ENCODE measurements at regions not wholly inside any gene's neighbourhood (a gene's known extent, or its start where the extent isn't known, plus 50 kb on each side); places are given as distances from the start of the nearest gene placed in this dataset.

DNA sequence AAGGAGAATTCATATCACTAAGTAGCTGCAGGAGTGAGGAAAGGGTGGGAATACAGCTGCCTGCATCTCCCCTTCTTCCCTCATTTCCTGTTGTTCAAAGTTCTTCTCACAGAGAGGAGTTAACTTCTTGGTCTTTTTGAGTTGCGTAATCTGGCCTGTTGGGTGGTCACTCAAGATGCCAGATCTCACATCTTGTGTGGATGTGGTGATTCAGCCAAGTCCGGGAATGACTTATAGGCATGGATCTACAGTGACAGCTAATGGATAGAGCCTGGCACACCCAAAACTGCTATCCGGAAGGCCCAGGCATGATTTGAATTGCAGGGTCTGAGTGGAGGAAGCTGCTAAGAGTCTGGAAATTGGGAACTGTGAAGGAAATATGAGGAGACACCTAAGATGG lies 100.2 kb upstream of the SLC35B3 start:
- Mint-ChIP-seq H3K9me3 (no peaks in the 10 kb centered on the region), H3K27me3 (no peaks in the 10 kb centered on the region), H3K4me3 (no peak overlapping the region), H3K27ac (no peak overlapping the region), H3K36me3 (ENCODE audit: low read depth) (no peaks in the 10 kb centered on the region), H3K4me1 (no peaks in the 10 kb centered on the region)
- ChIA-PET POLR2A (no interaction called here), CTCF (no interaction called here)
- DNase-seq = no peak

DNA sequence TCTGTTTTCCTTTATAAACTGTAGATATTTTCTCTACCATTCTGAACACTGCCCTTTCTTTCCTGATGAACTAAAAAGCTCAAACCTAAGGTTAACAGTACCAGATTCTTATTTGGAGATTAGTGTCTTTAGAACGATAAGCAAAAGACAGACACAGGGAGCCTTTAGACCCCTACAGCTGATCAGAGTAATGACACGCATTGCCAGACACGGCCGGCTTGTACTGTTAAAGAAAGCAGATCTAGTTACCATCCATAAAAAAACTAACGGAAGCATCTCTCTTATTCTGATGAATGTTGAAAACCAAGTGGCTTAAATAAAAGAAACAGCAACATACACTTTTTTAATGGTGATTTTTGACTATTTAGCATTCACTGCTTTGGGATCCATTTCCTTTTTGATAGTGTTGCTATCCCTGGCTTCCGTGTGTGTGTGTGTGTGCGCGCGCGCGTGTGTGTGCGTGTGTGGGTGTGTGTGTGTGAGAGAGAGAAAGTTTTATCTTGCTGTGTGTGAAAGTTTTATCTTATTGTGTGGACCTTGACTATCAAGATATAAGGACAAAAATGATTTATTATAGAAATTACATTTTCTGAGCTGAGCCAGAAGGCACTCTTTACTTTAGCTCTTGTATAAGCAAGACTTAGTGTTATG lies 95.6 kb upstream of the SLC35B3 start:
- no peaks in the 10 kb centered on the region for H3K27me3 Mint-ChIP-seq
- DNase-seq = no peak
- no peak overlapping the region for H3K4me3 Mint-ChIP-seq
- H3K4me1 Mint-ChIP-seq = no peaks in the 10 kb centered on the region
- POLR2A ChIA-PET = no interaction called here
- H3K27ac Mint-ChIP-seq = no peak overlapping the region
- no peaks in the 10 kb centered on the region for H3K9me3 Mint-ChIP-seq
- CTCF ChIA-PET = no interaction called here
- no peaks in the 10 kb centered on the region for H3K36me3 Mint-ChIP-seq (ENCODE audit: low read depth)

DNA sequence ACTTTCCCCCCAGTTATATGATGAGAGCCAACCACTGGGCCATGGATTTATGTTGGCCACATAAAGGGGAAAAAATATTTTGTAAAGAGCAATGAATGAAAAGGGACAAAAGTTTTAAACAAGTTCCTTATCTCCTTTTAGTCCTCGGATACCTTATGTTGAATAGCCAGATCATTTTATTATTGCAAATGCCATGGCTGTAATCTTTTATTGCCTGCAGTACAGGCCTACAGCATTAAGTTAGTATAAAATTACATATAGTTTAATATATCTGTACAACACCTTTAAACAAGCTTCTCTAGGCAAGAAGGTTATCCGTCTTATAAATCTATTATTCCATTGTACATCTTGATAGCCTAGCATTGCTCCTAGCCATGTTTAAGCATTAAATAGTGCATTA lies 93.9 kb upstream of the SLC35B3 start:
- H3K27ac Mint-ChIP-seq = no peak overlapping the region
- no peaks in the 10 kb centered on the region for H3K4me1 Mint-ChIP-seq
- ChIA-PET POLR2A (no interaction called here), CTCF (no interaction called here)
- no peaks in the 10 kb centered on the region for H3K27me3 Mint-ChIP-seq
- no peaks in the 10 kb centered on the region for H3K9me3 Mint-ChIP-seq
- no peak for DNase-seq
- no peaks in the 10 kb centered on the region for H3K36me3 Mint-ChIP-seq (ENCODE audit: low read depth)
- no peak overlapping the region for H3K4me3 Mint-ChIP-seq

- no peak overlapping the region for H3K27ac Mint-ChIP-seq
- ChIA-PET POLR2A (no interaction called here), CTCF (no interaction called here)
- DNase-seq = no peak
- no peaks in the 10 kb centered on the region for H3K9me3 Mint-ChIP-seq
- no peaks in the 10 kb centered on the region for H3K27me3 Mint-ChIP-seq
- no peaks in the 10 kb centered on the region for H3K4me1 Mint-ChIP-seq
- no peaks in the 10 kb centered on the region for H3K36me3 Mint-ChIP-seq (ENCODE audit: low read depth)
- H3K4me3 Mint-ChIP-seq = no peak overlapping the region
Observed at GRCh38 chr6:8527818-8528217, 92.5 kb upstream of the SLC35B3 start.

DNA sequence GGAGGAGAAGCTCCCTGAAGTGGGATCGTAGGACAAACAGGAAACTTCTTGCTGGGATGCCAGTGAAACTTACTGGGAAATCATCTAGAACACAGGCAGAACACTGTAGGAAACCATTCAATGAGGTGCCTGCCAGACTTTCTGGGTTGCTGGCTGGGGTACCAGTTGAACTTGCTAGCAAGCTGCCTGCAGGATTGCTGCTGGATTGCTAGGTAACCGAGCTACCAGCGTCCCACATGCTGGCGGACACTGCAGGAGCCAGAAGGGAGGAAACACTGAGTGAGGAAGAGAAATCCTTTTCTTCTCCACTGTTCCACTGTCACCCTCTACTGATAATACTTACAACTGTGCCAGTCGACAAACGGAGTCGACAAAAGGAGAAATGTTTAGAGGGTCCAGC lies 91.3 kb upstream of the SLC35B3 start:
- Mint-ChIP-seq H3K9me3 (no peaks in the 10 kb centered on the region), H3K27me3 (no peaks in the 10 kb centered on the region), H3K27ac (no peak overlapping the region), H3K4me3 (no peak overlapping the region), H3K36me3 (ENCODE audit: low read depth) (no peaks in the 10 kb centered on the region), H3K4me1 (no peaks in the 10 kb centered on the region)
- no peak for DNase-seq
- ChIA-PET CTCF (no interaction called here), POLR2A (no interaction called here)

DNA sequence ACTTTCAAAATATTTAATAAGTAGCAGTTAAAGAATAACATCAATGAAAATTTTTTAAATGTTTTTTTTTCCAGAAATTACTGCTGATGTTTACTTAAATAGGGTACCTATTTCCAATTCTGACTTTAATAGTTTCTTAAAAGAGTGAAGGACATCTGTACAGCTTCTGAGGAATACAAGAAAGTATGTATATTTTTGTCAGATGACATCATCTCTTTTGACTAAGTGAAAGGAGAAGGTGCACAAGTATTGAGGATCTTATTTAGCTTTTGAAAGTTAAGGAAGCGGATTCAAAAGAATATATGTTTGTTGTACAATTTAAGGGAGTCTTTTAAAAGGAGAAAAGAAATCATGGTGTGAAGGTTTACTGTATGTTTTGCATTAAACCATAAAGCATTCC lies 90.0 kb upstream of the SLC35B3 start:
- Mint-ChIP-seq H3K36me3 (ENCODE audit: low read depth) (no peaks in the 10 kb centered on the region), H3K27me3 (no peaks in the 10 kb centered on the region), H3K9me3 (no peaks in the 10 kb centered on the region), H3K27ac (no peak overlapping the region), H3K4me1 (no peaks in the 10 kb centered on the region), H3K4me3 (no peak overlapping the region)
- CTCF ChIA-PET = no interaction called here
- no peak for DNase-seq
- POLR2A ChIA-PET = no interaction called here

DNA sequence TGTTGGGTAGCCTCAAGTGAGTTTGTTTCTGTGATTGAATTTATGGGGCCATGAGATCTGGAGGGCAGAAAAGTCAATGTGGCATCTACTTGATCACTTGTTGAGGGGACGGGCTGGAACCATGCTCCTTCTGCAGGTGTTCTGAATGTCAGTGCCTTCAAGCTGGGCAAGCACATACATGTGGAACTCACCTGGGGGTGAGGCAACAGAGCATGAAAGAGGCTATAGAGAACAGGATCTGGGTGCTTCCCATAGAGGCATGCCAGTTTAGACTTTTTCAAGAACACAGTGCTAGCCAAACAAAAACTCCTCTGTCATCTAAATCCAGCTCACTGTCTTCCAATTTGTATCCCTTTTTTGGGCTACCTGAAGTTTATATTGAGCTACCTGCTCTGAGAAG lies 77.8 kb upstream of the SLC35B3 start:
- DNase-seq = no peak
- H3K4me1 Mint-ChIP-seq = no peaks in the 10 kb centered on the region
- CTCF ChIA-PET = interaction anchor here (0.5 kb wide), 1 partner anchor 155 kb away, joined by 5 read pairs; no protein-coding TSS in a partner anchor
- POLR2A ChIA-PET = no interaction called here
- no peaks in the 10 kb centered on the region for H3K9me3 Mint-ChIP-seq
- no peaks in the 10 kb centered on the region for H3K27me3 Mint-ChIP-seq
- no peak overlapping the region for H3K27ac Mint-ChIP-seq
- H3K4me3 Mint-ChIP-seq = no peak overlapping the region
- H3K36me3 Mint-ChIP-seq (ENCODE audit: low read depth) = no peaks in the 10 kb centered on the region

- Mint-ChIP-seq H3K36me3 (ENCODE audit: low read depth) (no peaks in the 10 kb centered on the region), H3K4me1 (no peaks in the 10 kb centered on the region), H3K27me3 (no peaks in the 10 kb centered on the region), H3K4me3 (no peak overlapping the region), H3K9me3 (no peaks in the 10 kb centered on the region), H3K27ac (no peak overlapping the region)
- POLR2A ChIA-PET = no interaction called here
- DNase-seq = no peak
- CTCF ChIA-PET = no interaction called here
Observed at GRCh38 chr6:8507286-8507685, 71.9 kb upstream of the SLC35B3 start.

DNA sequence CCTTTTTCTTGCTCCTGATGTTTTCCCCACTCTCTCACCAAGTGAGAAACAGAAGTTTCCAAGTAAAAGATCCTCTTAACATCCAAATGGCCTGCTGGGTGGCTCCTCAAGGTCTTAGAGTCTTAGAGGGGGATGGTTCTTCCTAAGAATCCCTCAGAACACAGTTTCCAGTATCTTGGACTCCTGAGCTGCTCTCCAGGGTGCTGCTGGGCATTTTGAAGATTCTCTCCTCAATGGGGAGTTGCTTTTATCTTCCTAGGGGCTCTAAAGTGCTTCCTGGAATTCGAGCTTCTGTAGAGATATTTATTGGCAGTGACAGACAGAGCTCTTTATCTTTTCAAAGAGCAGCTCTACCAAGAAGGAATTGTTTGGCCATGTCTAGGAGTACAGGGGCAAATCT lies 70.8 kb upstream of the SLC35B3 start:
- H3K36me3 Mint-ChIP-seq (ENCODE audit: low read depth) = no peaks in the 10 kb centered on the region
- ChIA-PET POLR2A (no interaction called here), CTCF (no interaction called here)
- H3K9me3 Mint-ChIP-seq = no peaks in the 10 kb centered on the region
- H3K4me3 Mint-ChIP-seq = no peak overlapping the region
- H3K4me1 Mint-ChIP-seq = no peaks in the 10 kb centered on the region
- no peak overlapping the region for H3K27ac Mint-ChIP-seq
- H3K27me3 Mint-ChIP-seq = no peaks in the 10 kb centered on the region
- no peak for DNase-seq

GRCh38 chr6:8499540-8499939 lies 64.2 kb upstream of the SLC35B3 start:
- Mint-ChIP-seq H3K9me3 (no peaks in the 10 kb centered on the region), H3K27ac (no peak overlapping the region), H3K27me3 (no peaks in the 10 kb centered on the region), H3K4me3 (no peak overlapping the region), H3K4me1 (no peaks in the 10 kb centered on the region), H3K36me3 (ENCODE audit: low read depth) (no peaks in the 10 kb centered on the region)
- DNase-seq = no peak
- CTCF ChIA-PET = no interaction called here
- POLR2A ChIA-PET = no interaction called here

- no peaks in the 10 kb centered on the region for H3K27me3 Mint-ChIP-seq
- H3K4me1 Mint-ChIP-seq = no peaks in the 10 kb centered on the region
- DNase-seq = no peak
- no peak overlapping the region for H3K27ac Mint-ChIP-seq
- no peak overlapping the region for H3K4me3 Mint-ChIP-seq
- ChIA-PET CTCF (no interaction called here), POLR2A (no interaction called here)
- H3K36me3 Mint-ChIP-seq (ENCODE audit: low read depth) = no peaks in the 10 kb centered on the region
- H3K9me3 Mint-ChIP-seq = no peaks in the 10 kb centered on the region
Observed at GRCh38 chr6:8494730-8495129, 59.4 kb upstream of the SLC35B3 start.

DNA sequence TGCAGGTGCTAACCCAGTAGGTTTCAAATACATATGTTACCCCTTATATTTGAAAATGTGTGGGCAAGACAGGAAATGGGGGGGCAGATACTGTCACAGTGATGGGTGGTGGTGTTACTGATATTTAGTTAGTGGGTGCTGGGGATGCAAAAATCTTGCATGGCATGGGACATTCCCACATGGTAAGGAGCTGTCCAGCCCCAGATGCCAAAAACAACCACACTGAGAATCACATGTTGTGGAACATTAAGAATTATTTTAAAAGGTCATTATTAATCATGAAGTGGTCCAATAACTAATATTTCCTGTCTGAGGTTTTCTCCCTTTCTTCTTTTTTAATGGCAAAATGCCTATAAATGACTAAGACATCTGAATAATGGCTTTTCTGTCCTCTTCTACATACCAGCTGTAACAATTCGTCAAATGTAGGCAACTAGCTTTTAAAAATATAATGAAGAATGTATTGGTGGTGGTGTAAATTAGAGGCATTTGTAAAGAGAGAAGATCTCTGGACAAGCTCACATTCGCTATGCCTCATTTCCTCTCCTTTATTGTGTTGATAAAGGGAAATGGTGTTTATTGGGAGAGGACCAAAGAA lies 57.3 kb upstream of the SLC35B3 start:
- CTCF ChIA-PET = no interaction called here

More for the DNA sequence above, 57.3 kb upstream of the SLC35B3 start:
- POLR2A ChIA-PET = no interaction called here
- H3K36me3 Mint-ChIP-seq (ENCODE audit: low read depth) = no peaks in the 10 kb centered on the region
- no peak for DNase-seq
- H3K4me1 Mint-ChIP-seq = no peaks in the 10 kb centered on the region
- H3K4me3 Mint-ChIP-seq = no peak overlapping the region
- no peak overlapping the region for H3K27ac Mint-ChIP-seq
- no peaks in the 10 kb centered on the region for H3K27me3 Mint-ChIP-seq
- no peaks in the 10 kb centered on the region for H3K9me3 Mint-ChIP-seq

Data from activated CD4-positive, alpha-beta T cell treated with anti-CD3 and anti-CD28 coated beads, Interleukin-2, amount 10 ng/mL, durations not matched to agents 7 days and 5 days (primary cell).